ENCODE measurements at regions not wholly inside any gene's neighbourhood (a gene's known extent, or its start where the extent isn't known, plus 50 kb on each side); places are given as distances from the start of the nearest gene placed in this dataset.

DNA sequence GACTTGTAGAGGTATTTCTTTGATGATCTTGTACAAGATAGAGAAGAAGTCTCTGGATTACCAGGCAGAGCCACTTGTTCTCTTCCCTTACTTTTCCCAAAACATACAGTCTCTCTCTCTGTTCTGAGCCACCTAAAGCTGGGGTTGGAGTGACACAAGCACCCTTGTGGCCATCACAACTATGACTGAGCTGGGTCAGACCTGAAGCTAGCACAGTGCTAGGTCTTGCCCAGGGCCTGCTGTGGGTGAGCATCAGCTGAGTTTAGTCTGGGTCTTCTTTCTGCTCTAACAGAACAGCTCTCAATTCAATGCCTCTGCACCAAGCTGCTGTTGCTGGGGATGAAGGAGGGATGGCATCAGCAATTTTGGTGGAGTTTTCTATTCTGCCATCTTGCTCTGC lies 110.2 kb downstream of the HTR1B start:
- DNase-seq (ENCODE audit: low read depth): no peak
- TF ChIP-seq, protein P1, sequence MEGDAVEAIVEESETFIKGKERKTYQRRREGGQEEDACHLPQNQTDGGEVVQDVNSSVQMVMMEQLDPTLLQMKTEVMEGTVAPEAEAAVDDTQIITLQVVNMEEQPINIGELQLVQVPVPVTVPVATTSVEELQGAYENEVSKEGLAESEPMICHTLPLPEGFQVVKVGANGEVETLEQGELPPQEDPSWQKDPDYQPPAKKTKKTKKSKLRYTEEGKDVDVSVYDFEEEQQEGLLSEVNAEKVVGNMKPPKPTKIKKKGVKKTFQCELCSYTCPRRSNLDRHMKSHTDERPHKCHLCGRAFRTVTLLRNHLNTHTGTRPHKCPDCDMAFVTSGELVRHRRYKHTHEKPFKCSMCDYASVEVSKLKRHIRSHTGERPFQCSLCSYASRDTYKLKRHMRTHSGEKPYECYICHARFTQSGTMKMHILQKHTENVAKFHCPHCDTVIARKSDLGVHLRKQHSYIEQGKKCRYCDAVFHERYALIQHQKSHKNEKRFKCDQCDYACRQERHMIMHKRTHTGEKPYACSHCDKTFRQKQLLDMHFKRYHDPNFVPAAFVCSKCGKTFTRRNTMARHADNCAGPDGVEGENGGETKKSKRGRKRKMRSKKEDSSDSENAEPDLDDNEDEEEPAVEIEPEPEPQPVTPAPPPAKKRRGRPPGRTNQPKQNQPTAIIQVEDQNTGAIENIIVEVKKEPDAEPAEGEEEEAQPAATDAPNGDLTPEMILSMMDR (IDR thresholded peaks at IDR 0.05; ENCODE audit: insufficient read depth, low read depth, low read length, missing control alignments): no peak
- H3K4me3 ChIP-seq (ENCODE audit: low read length): no peak overlapping the region

DNA sequence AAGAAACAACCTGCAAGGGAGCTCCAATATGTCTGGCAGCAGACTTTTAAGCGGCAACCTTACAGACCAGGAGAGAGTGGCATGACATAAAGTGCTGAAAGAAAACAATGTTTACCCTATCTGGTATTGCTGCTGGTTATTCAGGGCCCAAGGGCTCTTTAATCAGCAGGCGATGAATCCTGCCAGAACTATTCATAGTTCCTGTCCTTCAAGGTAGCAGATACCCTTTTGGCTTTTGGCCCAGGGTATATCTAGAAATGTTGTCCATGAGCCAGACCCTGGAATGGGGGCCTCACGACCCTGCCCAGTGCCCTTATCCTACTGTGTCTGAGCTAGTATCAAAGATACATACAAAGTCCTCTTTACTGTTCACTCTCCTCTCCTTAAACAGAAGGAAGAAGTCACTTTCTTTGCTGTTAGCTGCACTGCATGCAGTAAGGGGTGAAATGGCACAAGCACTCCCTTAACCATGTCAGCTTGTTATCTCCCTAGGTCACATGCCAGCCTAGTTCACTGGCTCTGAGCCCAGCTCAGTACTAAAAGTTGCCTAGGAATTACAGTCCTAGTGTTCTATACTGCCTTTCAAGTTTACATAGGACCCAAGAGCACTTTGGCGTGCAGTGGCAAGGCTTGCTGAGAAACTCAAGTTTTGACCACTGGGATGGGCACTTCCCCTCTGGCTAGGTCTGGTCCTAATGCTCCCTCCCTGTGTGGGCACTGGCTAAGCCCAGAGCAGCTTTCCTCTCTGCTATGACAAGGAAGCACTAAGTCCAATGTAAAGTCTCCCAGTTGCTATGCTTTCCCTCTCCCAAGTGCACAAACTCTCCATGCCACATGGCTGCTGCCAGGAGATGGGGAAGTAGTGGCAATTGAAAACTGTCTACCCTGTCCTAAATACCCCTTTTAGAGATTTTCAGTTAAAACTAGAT lies 122.0 kb downstream of the HTR1B start:
- no peak overlapping the region for H3K4me3 ChIP-seq (ENCODE audit: low read length)
- peak; percentile 11 for DNase-seq (ENCODE audit: low read depth)
- TF ChIP-seq, protein P1 (IDR thresholded peaks at IDR 0.05; ENCODE audit: insufficient read depth, low read depth, low read length, missing control alignments): no peak

DNA sequence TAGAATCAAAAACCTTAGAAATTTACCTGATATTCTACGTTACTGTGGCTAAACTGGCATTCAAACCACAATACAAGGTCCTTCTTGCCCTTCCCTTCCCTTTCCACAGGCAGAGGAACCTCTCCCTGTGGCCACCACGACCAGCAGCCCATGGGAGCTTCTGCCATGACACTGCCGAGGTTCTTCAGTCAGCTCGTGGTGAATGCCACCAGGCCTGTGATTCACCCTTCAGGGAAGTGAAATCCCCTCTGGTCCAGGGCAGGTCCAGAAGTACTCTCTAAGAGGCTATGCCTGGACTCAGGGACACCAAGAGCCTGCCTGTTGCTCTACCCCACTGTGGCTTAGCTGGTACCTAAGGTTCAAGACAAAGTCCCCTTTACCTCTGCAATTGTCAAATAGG lies 123.0 kb downstream of the HTR1B start:
- H3K4me3 ChIP-seq (ENCODE audit: low read length): no peak overlapping the region
- no peak for DNase-seq (ENCODE audit: low read depth)
- TF ChIP-seq, protein P1 (IDR thresholded peaks at IDR 0.05; ENCODE audit: insufficient read depth, low read depth, low read length, missing control alignments): no peak

DNA sequence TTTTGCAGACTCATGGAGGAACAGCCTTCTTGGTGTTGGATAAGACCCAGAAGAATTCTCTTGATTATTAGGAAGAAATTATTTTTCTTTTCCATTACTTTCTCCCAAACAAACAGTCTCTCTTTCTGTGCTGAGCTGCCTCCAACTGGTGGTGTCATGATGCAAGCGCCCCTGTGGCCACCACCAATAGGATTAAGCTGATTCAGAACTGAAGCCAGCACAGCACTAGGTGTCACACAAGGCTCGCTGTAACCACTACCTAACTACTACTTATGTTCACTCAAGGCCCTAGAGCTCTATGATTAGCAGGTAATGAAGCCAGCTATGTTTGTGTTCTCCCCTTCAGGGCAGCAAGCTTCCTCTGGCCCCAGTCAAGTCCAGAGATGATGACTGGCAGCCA lies 123.4 kb downstream of the HTR1B start:
- TF ChIP-seq, protein P1 (IDR thresholded peaks at IDR 0.05; ENCODE audit: insufficient read depth, low read depth, low read length, missing control alignments): no peak
- no peak for DNase-seq (ENCODE audit: low read depth)

DNA sequence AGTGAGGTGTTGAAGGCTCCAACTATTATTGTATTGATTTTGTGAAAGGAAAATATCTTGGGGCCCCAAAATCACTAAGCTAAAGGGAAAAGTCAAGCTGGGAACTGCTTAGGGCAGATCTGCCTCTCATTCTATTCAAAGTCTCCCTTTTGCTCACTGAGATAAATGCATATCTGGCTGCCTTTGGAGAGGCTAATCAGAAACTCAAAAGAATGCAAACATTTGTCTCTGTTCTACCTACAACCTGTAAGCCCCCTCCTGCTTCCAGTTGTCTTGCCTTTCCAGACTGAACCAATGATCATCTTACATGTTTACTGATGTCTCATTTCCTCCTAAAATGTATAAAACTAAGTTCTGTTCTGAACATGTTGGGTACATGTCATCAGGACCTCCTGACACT lies 125.9 kb downstream of the HTR1B start:
- no peak for DNase-seq (ENCODE audit: low read depth)
- no peak overlapping the region for H3K4me3 ChIP-seq (ENCODE audit: low read length)
- TF ChIP-seq, protein P1 (IDR thresholded peaks at IDR 0.05; ENCODE audit: insufficient read depth, low read depth, low read length, missing control alignments): no peak

More for the DNA sequence above, 123.4 kb downstream of the HTR1B start:
- no peak overlapping the region for H3K4me3 ChIP-seq (ENCODE audit: low read length)

DNA sequence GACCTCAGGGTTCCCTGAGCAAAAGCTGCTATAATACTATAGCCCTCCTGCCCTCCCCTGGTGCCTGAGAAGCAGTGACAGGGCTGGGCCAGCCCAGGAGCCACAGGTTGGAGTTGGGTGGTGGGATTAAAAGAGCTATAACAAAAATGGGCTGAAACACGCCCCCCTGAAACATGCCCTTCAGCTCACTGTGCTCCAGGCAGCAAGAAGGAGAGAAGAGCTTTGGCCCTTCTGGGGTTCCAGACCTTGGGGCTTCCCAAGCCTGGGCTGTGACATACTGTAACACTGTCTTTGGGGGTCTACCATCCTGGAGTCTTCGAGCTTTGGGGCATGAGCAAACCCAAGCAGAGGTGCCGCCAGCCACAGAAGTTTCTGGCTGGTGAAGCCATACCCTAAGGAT lies 129.2 kb downstream of the HTR1B start:
- H3K4me3 ChIP-seq (ENCODE audit: low read length): no peak overlapping the region
- no peak for DNase-seq (ENCODE audit: low read depth)
- TF ChIP-seq, protein P1 (IDR thresholded peaks at IDR 0.05; ENCODE audit: insufficient read depth, low read depth, low read length, missing control alignments): no peak

All from epithelial cell of esophagus (primary cell).